ENCODE measurements at regions not wholly inside any gene's neighbourhood (a gene's known extent, or its start where the extent isn't known, plus 50 kb on each side); places are given as distances from the start of the nearest gene placed in this dataset.

- no peak for TF ChIP-seq POLR2AphosphoS5 (IDR thresholded peaks at IDR 0.05; ENCODE audit: low read depth, low read length)
- no peak for TF ChIP-seq CTCF (IDR thresholded peaks at IDR 0.05)
- no peak for TF ChIP-seq REST (IDR thresholded peaks at IDR 0.05; ENCODE audit: insufficient read depth in 1 of 2, low read depth in 2 of 2, low read length in 1 of 2)
These were observed 400.5 kb downstream of the IPMK start for GRCh38 chr10:57867241-57867640.

Data from Panc1 (cell line).